ENCODE measurements at regions not wholly inside any gene's neighbourhood (a gene's known extent, or its start where the extent isn't known, plus 50 kb on each side); places are given as distances from the start of the nearest gene placed in this dataset.

- TF ChIP-seq CTCF (IDR thresholded peaks at IDR 0.05) = no peak
- no peak for TF ChIP-seq POLR2A (IDR thresholded peaks at IDR 0.05)
Measured at GRCh38 chr2:12610314-12610713, 106.4 kb upstream of the TRIB2 start.
